Neuron (in vitro differentiated cells): ENCODE measurements at regions not wholly inside any gene's neighbourhood (a gene's known extent, or its start where the extent isn't known, plus 50 kb on each side); places are given as distances from the start of the nearest gene placed in this dataset.
"Not testable (repeated sequence)": the region's sequence is repeated elsewhere in the genome, so short reads cannot be mapped to it uniquely, and the experiment has no call there.

ENCODE experiments used
- H2AFZ ChIP-seq: one replicate; pipeline ENCODE4 v1.6.1; 2013; ENCODE audit warnings: low read depth, mild to moderate bottlenecking, inconsistent platforms, low read length, moderate library complexity
- H3K27me3 ChIP-seq: one replicate; pipeline ENCODE4 v1.6.1; 2013; ENCODE audit warnings: low read length; ENCODE audit not compliant: insufficient read depth
- H3K36me3 ChIP-seq: one replicate; pipeline ENCODE4 v1.6.1; 2013; ENCODE audit warnings: low read length; ENCODE audit not compliant: insufficient read depth
- H3K4me1 ChIP-seq: one replicate; pipeline ENCODE4 v1.6.1; 2013; ENCODE audit warnings: low read length; ENCODE audit not compliant: insufficient read depth
- H3K4me3 ChIP-seq: 2 replicates; pipeline ENCODE4 v1.5.1; 2013; ENCODE audit warnings: mild to moderate bottlenecking, low read length, moderate library complexity
- H3K9me3 ChIP-seq: one replicate; pipeline ENCODE4 v1.6.1; 2013; ENCODE audit warnings: low read length

DNA sequence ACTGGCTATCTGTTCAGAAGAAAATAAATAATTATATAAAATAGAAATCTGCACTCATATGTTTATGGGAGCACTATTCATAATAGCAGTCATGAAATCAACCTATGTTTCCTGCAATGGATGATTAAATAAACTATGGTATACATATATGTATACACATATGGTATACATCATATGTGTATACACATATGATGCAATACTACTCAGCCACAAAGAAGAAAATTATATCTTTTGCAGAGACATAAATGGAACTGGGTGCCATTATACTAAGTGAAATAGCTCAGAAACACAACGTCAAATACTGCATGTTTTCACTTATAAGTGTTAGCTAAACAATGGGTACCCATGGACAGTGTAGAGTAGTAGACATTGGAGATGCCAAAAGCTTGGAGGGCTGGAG is 381.2 kb upstream of the LRFN5 start:
- Histone ChIP-seq H2AFZ (no peak overlapping the region), H3K27me3 (no peaks in the 10 kb centered on the region), H3K36me3 (no peaks in the 10 kb centered on the region), H3K4me3 (no peak overlapping the region), H3K9me3 (no peaks in the 10 kb centered on the region), H3K4me1 (no peaks in the 10 kb centered on the region)

DNA sequence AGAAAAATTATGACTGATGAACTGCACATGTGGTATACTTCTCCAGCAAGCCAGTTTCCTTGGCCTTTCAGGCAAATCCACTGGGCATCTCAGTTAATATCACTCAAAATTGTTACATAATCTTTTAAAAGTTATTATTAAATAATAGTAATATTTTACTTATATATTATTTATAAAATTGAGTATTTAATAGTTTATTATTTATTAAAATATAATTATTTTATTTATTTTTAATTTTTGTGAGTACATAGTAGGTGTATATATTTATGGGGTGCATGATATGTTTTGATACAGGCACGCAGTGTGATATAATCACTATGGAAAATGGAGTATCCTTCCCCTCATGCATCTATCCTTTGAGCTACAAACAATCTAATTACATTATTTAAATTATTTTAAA is 384.1 kb upstream of the LRFN5 start:
- Histone ChIP-seq H3K36me3 (no peaks in the 10 kb centered on the region), H2AFZ (no peak overlapping the region), H3K4me1 (no peaks in the 10 kb centered on the region), H3K9me3 (no peaks in the 10 kb centered on the region), H3K27me3 (no peaks in the 10 kb centered on the region), H3K4me3 (no peak overlapping the region)

DNA sequence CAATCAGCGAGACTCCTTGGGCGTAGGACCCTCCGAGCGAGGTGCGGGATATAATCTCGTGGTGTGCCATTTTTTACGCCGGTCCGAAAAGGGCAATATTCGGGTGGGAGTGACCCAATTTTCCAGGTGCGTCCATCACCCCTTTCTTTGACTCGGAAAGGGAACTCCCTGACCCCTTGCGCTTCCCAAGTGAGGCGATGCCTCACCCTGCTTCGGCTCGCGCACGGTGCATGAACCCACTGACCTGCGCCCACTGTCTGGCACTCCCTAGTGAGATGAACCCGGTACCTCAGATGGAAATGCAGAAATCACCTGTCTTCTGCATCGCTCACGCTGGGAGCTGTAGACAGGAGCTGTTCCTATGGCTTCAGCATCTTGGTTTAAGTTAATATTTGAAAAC is 391.7 kb upstream of the LRFN5 start:
- H3K4me1 ChIP-seq, H3K36me3 ChIP-seq, H3K27me3 ChIP-seq, H3K9me3 ChIP-seq, H2AFZ ChIP-seq, H3K4me3 ChIP-seq: not testable (repeated sequence)

DNA sequence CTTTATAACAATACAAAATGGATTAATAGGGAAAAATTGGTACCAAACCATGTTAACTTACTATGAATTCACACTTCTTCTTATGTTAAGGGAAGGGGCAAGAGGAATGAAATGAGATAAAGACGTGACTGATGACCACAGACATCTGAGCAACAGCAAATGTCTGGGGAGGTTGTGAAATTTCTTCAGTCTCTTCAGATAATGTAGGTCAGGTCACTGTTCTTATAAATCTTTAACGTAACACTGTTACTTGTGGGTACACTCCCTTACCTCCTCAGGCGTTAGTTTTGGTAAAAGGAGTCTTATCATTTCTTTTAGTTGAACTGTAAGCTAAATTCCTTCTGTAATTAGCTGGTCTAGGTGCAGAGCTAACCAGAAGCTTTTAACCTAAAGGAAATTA is 405.0 kb upstream of the LRFN5 start:
- no peaks in the 10 kb centered on the region for H3K9me3 ChIP-seq
- H3K4me3 ChIP-seq = no peak overlapping the region
- no peaks in the 10 kb centered on the region for H3K4me1 ChIP-seq
- H2AFZ ChIP-seq = no peak overlapping the region
- no peaks in the 10 kb centered on the region for H3K36me3 ChIP-seq
- no peaks in the 10 kb centered on the region for H3K27me3 ChIP-seq

DNA sequence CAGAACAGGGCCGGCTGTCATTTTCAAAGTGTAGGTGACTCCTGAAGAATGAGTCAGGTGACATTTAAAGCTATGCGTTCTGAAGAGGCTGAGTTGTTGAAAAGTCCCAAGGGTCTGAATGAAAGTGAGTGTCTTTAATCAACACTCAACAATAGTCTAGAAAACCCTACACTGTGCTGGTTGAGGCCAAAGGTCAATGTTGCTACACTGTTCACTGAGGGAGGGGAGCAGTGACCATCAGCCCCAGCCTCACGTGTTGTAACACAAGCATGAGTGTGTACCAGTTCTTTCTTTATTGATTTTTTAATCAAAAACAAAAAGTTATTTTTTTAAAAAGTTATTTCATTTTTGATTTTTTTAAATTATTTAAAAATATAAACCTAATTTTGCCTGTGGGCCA is 418.8 kb upstream of the LRFN5 start:
- Histone ChIP-seq H3K36me3 (no peaks in the 10 kb centered on the region), H3K4me1 (no peaks in the 10 kb centered on the region), H3K4me3 (no peak overlapping the region), H3K27me3 (no peaks in the 10 kb centered on the region), H2AFZ (no peak overlapping the region), H3K9me3 (no peaks in the 10 kb centered on the region)

DNA sequence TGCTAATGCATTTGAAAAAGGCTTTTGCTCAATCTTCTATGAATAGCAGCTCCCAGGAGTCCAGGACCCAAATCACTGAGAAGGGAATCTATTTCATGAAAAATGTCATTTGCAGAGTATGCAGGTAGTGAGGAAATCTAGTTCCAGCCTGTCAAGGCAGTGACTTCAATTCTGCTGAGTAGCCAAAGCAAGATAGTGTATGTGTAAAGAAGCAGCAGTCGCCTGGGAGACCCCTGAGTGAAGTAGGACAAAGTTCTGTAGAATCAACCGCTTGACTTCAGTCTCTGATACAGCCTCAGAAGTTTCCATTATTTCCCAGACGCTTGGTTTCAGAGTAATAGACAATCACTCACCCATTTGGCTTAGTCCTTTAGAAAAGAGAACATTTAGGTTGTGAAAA is 435.6 kb upstream of the LRFN5 start:
- H3K4me3 ChIP-seq = no peak overlapping the region
- H3K9me3 ChIP-seq = no peaks in the 10 kb centered on the region
- peaks cover 5% of the 10 kb centered on the region for H3K4me1 ChIP-seq
- H3K27me3 ChIP-seq = no peaks in the 10 kb centered on the region
- no peak overlapping the region for H2AFZ ChIP-seq
- H3K36me3 ChIP-seq = no peaks in the 10 kb centered on the region

DNA sequence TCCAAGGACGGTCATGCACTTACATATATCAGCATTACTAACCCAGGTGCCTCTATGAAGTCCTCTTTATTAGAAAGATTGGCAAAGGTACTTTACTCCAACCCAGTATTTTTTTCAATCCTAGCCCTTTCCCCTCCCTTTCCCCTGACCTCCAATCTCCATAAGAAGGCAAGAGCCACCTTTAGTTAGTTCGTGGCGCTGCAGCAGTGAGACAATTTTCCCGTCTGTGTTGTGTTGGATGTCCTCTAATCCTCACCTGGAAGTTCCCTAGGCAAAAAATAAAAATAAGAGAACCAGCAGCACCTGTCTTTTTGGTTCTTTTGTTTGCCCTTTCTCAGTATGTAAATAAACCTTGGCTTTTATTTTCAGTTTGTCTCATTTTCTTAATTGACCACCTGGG is 439.6 kb upstream of the LRFN5 start:
- H3K36me3 ChIP-seq = no peaks in the 10 kb centered on the region
- no peaks in the 10 kb centered on the region for H3K9me3 ChIP-seq
- no peaks in the 10 kb centered on the region for H3K27me3 ChIP-seq

DNA sequence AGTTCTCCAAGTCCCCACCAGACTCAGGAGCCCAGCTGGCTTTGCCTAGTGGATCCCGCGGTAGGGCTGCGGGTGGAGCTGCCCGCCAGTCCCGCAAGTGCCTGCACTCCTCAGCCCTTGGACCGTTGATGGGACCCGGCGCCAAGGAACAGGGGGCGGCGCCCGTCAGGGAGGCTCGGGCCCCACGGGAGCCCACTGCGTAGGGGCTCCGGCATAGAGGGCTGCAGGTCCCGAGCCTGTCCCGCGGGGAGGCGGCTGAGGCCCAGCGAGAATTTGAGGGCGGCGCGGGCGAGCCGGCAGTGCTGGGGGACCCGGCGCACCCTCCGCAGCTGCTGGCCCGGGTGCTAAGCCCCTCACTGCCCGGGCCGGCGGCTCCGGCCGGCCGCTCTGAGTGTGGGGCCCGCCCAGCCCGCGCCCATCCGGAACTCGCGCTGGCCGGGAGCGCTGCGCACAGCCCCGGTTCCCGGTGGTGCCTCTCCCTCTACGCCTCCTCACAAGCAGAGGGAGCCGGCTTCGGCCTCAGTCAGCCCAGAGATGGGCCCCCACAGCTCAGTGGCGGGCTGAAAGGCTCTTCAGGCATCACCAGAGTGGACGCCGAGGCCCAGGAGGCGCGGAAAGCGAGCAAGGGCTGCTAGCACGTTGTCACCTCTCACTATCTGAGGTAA is 452.4 kb upstream of the LRFN5 start:
- Histone ChIP-seq H3K4me1 (no peaks in the 10 kb centered on the region), H3K36me3 (no peaks in the 10 kb centered on the region), H3K9me3 (no peaks in the 10 kb centered on the region), H3K4me3 (no peak overlapping the region), H2AFZ (no peak overlapping the region), H3K27me3 (no peaks in the 10 kb centered on the region)

More for the DNA sequence above, 439.6 kb upstream of the LRFN5 start:
- Histone ChIP-seq H3K4me3 (no peak overlapping the region), H3K4me1 (peaks cover 5% of the 10 kb centered on the region), H2AFZ (no peak overlapping the region)

DNA sequence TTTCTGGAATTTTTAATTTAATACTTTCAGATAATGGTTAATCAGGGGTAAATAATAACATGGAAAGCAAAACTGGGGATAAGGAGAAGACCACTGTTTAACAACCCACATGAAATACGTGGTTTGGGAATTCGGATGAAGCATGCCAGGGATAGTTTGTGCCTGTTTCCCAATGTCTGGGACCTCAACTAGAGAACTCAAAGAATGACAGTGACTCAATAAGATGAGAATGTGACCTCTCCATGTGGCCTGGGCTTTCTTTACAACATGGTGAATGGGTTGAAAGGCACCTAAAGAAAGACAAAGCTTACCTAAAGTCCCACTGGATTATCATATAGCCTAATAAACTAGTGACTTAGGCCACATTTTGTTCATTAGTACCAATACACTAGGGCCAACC is 460.3 kb upstream of the LRFN5 start:
- no peaks in the 10 kb centered on the region for H3K4me1 ChIP-seq
- H2AFZ ChIP-seq = no peak overlapping the region
- no peaks in the 10 kb centered on the region for H3K36me3 ChIP-seq
- H3K27me3 ChIP-seq = no peaks in the 10 kb centered on the region
- no peak overlapping the region for H3K4me3 ChIP-seq
- H3K9me3 ChIP-seq = peaks cover 3% of the 10 kb centered on the region

DNA sequence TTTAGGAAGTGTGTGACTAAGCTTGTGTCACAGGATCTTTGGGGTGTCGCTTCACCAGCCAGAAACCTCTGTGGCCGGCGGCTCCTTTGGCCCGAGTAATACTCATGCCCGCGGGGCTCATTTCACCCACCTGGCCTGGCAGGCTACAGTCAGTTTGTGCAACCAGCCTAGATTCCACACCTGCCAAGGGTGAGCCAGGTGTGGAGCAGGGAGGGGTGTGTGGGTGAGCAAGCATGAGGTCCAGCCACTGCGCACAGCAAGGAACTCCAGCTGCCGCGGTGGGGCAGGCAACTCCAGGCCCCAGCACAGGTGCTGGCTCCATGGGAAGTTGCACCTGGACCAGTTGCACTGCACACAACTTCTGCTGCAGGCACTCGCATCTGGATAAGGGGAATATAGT is 462.3 kb upstream of the LRFN5 start:
- Histone ChIP-seq H3K36me3 (no peaks in the 10 kb centered on the region), H3K4me1 (no peaks in the 10 kb centered on the region), H3K4me3 (no peak overlapping the region), H3K27me3 (no peaks in the 10 kb centered on the region), H3K9me3 (peaks cover 3% of the 10 kb centered on the region), H2AFZ (no peak overlapping the region)

DNA sequence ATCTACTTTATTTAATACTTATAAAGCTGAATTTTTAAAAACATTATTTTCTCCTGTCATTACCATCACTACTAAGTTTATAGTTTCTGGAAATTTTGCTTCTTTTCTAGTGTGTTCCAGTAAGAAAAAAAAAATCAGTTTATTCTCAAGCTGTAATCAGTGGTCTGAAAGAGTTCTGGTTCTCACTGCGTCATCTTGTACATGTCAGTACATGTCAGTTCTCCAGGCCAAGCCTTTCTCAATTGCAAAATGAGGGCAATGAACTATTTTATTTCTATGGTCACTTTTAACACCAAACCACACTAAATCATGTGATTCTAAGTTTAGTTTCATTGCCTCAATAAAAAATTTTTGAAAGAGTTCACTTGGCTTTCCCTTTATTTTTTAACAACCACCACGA is 468.9 kb upstream of the LRFN5 start:
- Histone ChIP-seq H3K4me3 (no peak overlapping the region), H3K36me3 (no peaks in the 10 kb centered on the region), H3K4me1 (no peaks in the 10 kb centered on the region), H3K27me3 (no peaks in the 10 kb centered on the region), H2AFZ (no peak overlapping the region), H3K9me3 (no peaks in the 10 kb centered on the region)

DNA sequence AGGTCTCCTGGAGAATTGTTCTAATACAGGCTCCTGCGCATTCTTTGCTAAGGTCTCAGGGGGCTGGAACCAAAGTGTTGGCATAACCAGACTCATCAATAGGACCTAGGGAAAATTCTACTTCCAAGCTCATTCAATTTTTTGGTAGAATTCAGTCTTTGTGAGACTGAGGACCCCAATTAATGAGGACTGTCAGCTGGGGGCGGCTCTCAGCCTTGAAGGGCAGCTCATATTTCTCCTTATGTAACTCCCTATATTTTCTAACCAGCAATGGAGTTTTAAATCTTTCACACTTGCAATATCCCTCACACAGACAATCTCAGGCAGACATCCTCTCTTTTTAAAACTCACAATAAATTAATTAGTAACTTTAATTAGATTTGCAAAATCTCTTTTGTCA is 476.4 kb upstream of the LRFN5 start:
- Histone ChIP-seq H3K4me1 (no peaks in the 10 kb centered on the region), H2AFZ (no peak overlapping the region), H3K9me3 (no peaks in the 10 kb centered on the region), H3K27me3 (no peaks in the 10 kb centered on the region), H3K36me3 (no peaks in the 10 kb centered on the region), H3K4me3 (no peak overlapping the region)

DNA sequence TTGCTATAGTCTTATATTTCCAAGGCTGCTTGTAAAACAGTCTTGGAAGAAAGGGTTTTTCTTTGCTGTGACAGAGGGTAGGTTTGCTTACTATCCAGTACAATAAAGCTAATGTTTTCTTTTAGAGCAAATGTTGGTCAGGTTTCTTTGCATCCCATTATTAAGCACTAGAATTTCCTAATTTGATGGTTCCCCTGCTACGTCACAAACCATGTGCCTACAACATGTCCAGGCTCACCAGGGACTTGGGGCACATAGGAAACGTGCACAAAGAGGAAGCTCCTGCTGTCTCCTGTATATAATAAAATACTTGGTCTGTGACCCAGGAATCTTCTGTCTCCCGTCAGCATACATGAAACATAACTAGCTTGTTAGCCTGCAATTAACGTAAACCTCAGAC is 486.3 kb upstream of the LRFN5 start:
- H3K27me3 ChIP-seq = no peaks in the 10 kb centered on the region

DNA sequence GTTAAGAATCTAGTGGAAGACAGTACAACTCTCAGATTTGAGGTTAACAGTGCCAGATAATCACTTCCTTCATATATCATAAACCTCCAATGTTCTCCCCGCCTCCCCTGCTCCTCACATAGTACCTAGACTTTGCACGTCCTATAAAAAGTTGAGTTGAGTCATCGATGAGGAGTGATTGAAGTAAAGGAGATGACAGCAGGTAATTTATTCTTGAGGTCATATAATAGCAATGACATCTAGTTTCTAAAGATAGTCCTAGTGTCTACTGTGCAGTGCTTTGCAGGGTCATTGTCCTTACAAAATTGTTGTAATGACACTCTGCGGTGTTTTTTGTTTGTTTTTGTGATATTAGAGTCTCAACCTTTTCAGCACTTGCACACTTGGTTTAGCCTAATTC is 510.5 kb upstream of the LRFN5 start:
- Histone ChIP-seq H2AFZ (no peak overlapping the region), H3K4me1 (no peaks in the 10 kb centered on the region), H3K9me3 (peaks cover 4% of the 10 kb centered on the region), H3K36me3 (peaks cover 6% of the 10 kb centered on the region), H3K27me3 (no peaks in the 10 kb centered on the region), H3K4me3 (no peak overlapping the region)

More for the DNA sequence above, 486.3 kb upstream of the LRFN5 start:
- Histone ChIP-seq H3K36me3 (no peaks in the 10 kb centered on the region), H3K4me1 (peaks cover 3% of the 10 kb centered on the region), H3K9me3 (no peaks in the 10 kb centered on the region), H2AFZ (no peak overlapping the region), H3K4me3 (no peak overlapping the region)
